NB4 (cell line): ENCODE measurements at regions not wholly inside any gene's neighbourhood (a gene's known extent, or its start where the extent isn't known, plus 50 kb on each side); places are given as distances from the start of the nearest gene placed in this dataset.

ENCODE experiments used
- POLR2A ChIP-seq: IDR thresholded peaks from 2 replicates; pipeline ENCODE4 v1.6.1; 2011; ENCODE audit warnings: mild to moderate bottlenecking; ENCODE audit not compliant: insufficient read length; ENCODE audit errors: extremely low read depth
- TF ChIP-seq, protein P1 (sequence below): IDR thresholded peaks from one replicate; pipeline ENCODE4 v1.5.1; 2012; ENCODE audit warnings: low read depth, low read length

DNA sequence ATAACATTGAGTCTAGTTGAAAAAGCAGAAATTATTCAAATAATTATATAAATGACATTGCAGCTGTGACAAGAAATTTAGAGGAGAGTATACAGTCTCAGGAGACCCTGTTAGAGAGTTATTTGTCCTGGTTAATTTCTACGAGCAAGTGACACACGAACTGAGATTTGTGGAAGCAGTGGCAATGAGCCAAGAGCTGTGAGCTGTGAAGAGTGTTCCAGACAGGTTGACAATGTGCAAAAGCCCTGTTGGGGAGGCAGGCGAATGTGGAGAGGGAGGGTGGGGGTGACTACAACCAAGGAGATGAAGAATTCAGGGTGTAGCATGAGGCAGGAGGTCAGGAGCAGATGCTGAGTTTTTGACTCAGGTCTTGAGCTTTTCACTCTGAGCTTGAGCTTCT, 620.2 kb upstream of the TENM4 start:
- TF ChIP-seq, protein P1, sequence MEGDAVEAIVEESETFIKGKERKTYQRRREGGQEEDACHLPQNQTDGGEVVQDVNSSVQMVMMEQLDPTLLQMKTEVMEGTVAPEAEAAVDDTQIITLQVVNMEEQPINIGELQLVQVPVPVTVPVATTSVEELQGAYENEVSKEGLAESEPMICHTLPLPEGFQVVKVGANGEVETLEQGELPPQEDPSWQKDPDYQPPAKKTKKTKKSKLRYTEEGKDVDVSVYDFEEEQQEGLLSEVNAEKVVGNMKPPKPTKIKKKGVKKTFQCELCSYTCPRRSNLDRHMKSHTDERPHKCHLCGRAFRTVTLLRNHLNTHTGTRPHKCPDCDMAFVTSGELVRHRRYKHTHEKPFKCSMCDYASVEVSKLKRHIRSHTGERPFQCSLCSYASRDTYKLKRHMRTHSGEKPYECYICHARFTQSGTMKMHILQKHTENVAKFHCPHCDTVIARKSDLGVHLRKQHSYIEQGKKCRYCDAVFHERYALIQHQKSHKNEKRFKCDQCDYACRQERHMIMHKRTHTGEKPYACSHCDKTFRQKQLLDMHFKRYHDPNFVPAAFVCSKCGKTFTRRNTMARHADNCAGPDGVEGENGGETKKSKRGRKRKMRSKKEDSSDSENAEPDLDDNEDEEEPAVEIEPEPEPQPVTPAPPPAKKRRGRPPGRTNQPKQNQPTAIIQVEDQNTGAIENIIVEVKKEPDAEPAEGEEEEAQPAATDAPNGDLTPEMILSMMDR, result no peak
- no peak for TF ChIP-seq POLR2A
